Thyroid gland (tissue), 4 donors: ENCODE measurements at regions not wholly inside any gene's neighbourhood (a gene's known extent, or its start where the extent isn't known, plus 50 kb on each side); places are given as distances from the start of the nearest gene placed in this dataset.

Experiments used
- DNase-seq, 2 donors: peaks; one replicate each; pipeline ENCODE4 v3.0.0-alpha.2; 2019
- H3K27ac ChIP-seq, 3 donors: fragments of 200-600 bp; sonication (generic); 1 replicate in 2 of 3; 2 replicates in 1 of 3; pipeline ENCODE4 v1.5.1; 2016 to 2019; ENCODE audit warnings: mild to moderate bottlenecking in 1 of 3, moderate library complexity in 1 of 3
- H3K27me3 ChIP-seq: fragments of 200-600 bp; sonication (generic); one replicate; pipeline ENCODE4 v1.5.1; 2019
- H3K36me3 ChIP-seq, 2 donors: fragments of 200-600 bp; sonication (generic); one replicate each; pipeline ENCODE4 v1.5.1; 2016 to 2019
- H3K4me1 ChIP-seq, 2 donors: fragments of 200-600 bp; sonication (generic); one replicate each; pipeline ENCODE4 v1.5.1; 2017 to 2019
- H3K4me3 ChIP-seq, 3 donors: fragments of 200-600 bp; sonication (generic); replicated peaks in 1 of 3; 1 replicate in 2 of 3; 2 replicates in 1 of 3; pipeline ENCODE4 v1.5.1; 2016; ENCODE audit warnings: mild to moderate bottlenecking in 1 of 3
- H3K9me3 ChIP-seq: fragments of 200-600 bp; sonication (generic); one replicate; pipeline ENCODE4 v1.5.1; 2017
- POLR2A ChIP-seq, 2 donors: fragments of 450-650 bp; IDR thresholded peaks; one replicate each; pipeline ENCODE4 v1.6.1; 2017; ENCODE audit warnings: antibody characterized with exemption in 2 of 2, mild to moderate bottlenecking in 2 of 2, moderate library complexity in 1 of 2
- WGBS, 2 donors: methylation state at CpG; one replicate each; pipeline ENCODE4 v1.1.5; 2017; 5-methylcytosine and 5-hydroxymethylcytosine counted together
- intact Hi-C: fragments of 100-400 bp; cut with DNase I; formaldehyde crosslinking; loops from one replicate; pipeline ENCODE4 v1.15.1; 2023
- TF ChIP-seq, protein P1 (sequence below), 6 experiments: fragments of 200-600 bp in 3 of 6; fragments of 450-650 bp in 3 of 6; sonication (generic) in 3 of 6; IDR thresholded peaks; one replicate each; pipeline ENCODE4 v1.5.1; 2016 to 2019; ENCODE audit warnings: antibody characterized with exemption in 6 of 6, mild to moderate bottlenecking in 2 of 6, inconsistent platforms in 1 of 6, moderate library complexity in 1 of 6

DNA sequence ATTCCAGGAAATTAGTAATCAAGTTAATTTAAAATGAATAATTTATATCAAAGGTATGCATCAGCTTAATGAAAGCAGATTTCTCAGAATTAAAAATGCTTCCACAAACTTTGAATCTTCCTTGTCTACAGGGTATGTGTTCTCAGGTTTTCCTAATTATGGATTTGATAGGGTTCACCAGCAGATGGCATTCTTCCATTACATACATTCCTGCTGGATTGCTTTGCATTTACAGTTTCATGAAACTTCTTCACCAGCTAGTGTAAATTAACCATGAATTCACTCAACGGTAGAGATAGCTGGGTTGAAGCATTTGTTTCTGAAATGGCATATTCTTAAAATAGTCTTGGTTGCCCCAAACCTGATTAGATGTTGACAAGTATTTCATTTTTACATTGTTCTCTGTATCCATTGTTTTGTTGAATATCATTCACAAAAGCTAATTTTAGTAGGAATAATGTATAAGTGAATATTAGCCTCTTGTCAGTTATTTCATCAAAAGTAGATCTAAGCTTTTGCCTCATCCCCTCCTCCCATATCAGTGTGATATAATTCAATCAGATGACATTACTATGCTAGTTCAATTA is 68.7 kb upstream of the WDR41 start:
- 5 to 6% methylated on average over 1 of the region's 1 CpG for WGBS, 2 donors
- no peaks in the 10 kb centered on the region for H3K9me3 ChIP-seq
- H3K27ac ChIP-seq = no peak overlapping the region
- intact Hi-C loops = no loop called here
- H3K36me3 ChIP-seq = no peaks in the 10 kb centered on the region
- no peaks in the 10 kb centered on the region for H3K27me3 ChIP-seq
- no peaks in the 10 kb centered on the region for H3K4me1 ChIP-seq
- TF ChIP-seq, protein P1, sequence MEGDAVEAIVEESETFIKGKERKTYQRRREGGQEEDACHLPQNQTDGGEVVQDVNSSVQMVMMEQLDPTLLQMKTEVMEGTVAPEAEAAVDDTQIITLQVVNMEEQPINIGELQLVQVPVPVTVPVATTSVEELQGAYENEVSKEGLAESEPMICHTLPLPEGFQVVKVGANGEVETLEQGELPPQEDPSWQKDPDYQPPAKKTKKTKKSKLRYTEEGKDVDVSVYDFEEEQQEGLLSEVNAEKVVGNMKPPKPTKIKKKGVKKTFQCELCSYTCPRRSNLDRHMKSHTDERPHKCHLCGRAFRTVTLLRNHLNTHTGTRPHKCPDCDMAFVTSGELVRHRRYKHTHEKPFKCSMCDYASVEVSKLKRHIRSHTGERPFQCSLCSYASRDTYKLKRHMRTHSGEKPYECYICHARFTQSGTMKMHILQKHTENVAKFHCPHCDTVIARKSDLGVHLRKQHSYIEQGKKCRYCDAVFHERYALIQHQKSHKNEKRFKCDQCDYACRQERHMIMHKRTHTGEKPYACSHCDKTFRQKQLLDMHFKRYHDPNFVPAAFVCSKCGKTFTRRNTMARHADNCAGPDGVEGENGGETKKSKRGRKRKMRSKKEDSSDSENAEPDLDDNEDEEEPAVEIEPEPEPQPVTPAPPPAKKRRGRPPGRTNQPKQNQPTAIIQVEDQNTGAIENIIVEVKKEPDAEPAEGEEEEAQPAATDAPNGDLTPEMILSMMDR (IDR thresholded peaks at IDR 0.05) = peak in 4 of 6 experiments; percentile 29 to 40 (median 38)
- no peak for TF ChIP-seq POLR2A (IDR thresholded peaks at IDR 0.05)
- H3K4me3 ChIP-seq = no peak overlapping the region
- no peak for DNase-seq

DNA sequence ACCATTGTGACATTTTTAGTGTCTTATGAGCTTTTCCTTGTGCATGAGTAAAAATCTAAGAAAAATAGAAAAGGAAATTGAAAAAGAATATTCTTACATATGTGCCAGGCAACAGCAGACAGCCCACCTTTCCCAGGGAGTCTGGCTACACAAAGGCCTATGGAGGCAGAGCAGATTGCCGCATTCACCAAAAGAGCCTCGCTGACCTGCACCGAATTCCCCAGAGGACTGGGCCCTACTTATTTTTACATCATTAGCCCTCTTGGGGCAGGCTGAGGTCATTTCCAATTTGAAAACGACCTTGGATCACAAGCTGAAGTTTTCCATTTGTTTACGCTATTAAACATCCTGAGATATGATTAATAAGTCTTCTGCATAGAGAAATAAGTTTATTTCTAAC is 66.2 kb upstream of the WDR41 start:
- no peak overlapping the region for H3K27ac ChIP-seq
- WGBS, 2 donors = 65 to 67% methylated on average over 5 of the region's 5 CpGs
- TF ChIP-seq POLR2A (IDR thresholded peaks at IDR 0.05) = no peak
- TF ChIP-seq, protein P1 (IDR thresholded peaks at IDR 0.05) = no peak
- H3K4me1 ChIP-seq = no peaks in the 10 kb centered on the region
- intact Hi-C loops = no loop called here
- H3K4me3 ChIP-seq = no peak overlapping the region
- H3K36me3 ChIP-seq = no peaks in the 10 kb centered on the region
- H3K9me3 ChIP-seq = no peaks in the 10 kb centered on the region
- H3K27me3 ChIP-seq = no peaks in the 10 kb centered on the region
- no peak for DNase-seq

DNA sequence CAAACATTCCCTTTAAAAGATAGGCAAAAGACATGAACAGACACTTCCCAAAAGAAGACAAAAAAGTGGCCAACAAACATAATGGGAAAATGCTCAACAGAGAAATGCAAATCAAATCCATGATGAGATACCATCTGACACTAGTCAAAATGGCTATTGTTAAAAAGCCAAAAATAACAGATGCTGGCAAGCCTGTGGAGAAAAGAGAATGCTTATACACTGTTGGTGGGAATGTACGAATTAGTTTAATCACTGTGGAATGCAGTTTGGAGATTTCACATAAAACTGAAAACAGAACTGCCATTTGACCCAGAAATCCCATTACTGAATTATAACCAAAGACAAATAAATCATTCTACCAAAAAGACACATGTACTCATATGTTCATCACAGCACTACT is 58.3 kb upstream of the WDR41 start:
- H3K4me3 ChIP-seq = no peak overlapping the region
- no peaks in the 10 kb centered on the region for H3K27me3 ChIP-seq
- no peaks in the 10 kb centered on the region for H3K36me3 ChIP-seq
- TF ChIP-seq POLR2A (IDR thresholded peaks at IDR 0.05) = no peak
- no peak overlapping the region for H3K27ac ChIP-seq
- DNase-seq = no peak
- intact Hi-C loops = no loop called here
- no peaks in the 10 kb centered on the region for H3K9me3 ChIP-seq
- WGBS, 2 donors = 78 to 79% methylated on average over 1 of the region's 1 CpG
- H3K4me1 ChIP-seq = no peaks in the 10 kb centered on the region

DNA sequence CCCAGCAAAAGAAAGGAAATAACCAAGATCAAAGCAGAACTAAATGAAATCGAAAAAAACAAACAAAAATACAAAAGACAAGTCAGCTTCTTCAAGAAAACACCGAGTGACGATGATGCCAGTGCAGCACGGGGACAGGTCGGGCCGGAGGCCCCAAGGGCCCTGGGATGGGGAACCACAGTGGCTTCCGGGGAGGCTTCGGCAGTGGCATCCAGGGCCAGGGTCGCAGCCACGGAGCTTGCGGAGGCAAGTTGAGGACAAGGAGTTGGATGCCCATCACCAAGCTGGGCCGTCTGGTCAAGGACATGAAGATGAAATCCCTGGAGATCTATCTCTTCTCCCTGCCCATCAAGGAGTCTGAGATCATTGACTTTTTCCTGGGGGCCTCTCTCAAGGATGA is 53.2 kb upstream of the WDR41 start:
- TF ChIP-seq POLR2A (IDR thresholded peaks at IDR 0.05) = no peak
- TF ChIP-seq, protein P1 (IDR thresholded peaks at IDR 0.05) = no peak
- Histone ChIP-seq H3K4me1 (no peaks in the 10 kb centered on the region), H3K27me3 (no peaks in the 10 kb centered on the region), H3K4me3 (no peak overlapping the region), H3K9me3 (no peaks in the 10 kb centered on the region), H3K36me3 (no peaks in the 10 kb centered on the region), H3K27ac (no peak overlapping the region)
- WGBS, 2 donors = 94 to 95% methylated on average over 12 of the region's 12 CpGs
- no peak for DNase-seq
- intact Hi-C loops = no loop called here
